H1 (cell line): ENCODE measurements at regions not wholly inside any gene's neighbourhood (a gene's known extent, or its start where the extent isn't known, plus 50 kb on each side); places are given as distances from the start of the nearest gene placed in this dataset.

ENCODE experiments used
- CTCF ChIA-PET: fragments of 300-600 bp; sonication (Branson Sonifier 250); formaldehyde crosslinking; loops from one replicate; lab custom pipeline; 2021; ENCODE audit not compliant: partially characterized antibody; lab: Charles Lee
- POLR2A ChIA-PET: fragments of 300-600 bp; sonication (Branson Sonifier 250); formaldehyde crosslinking; loops from one replicate; lab custom pipeline; 2021; ENCODE audit warnings: inconsistent platforms; ENCODE audit not compliant: partially characterized antibody; lab: Charles Lee
- DNase-seq, 2 experiments: peaks; one replicate each; pipeline versions ENCODE4 v3.0.0 to v3.0.0-alpha.2; 2010 to 2022; ENCODE audit warnings: low spot score in 2 of 2, low read depth in 1 of 2, mixed read lengths in 1 of 2
- FAIRE-seq: peaks from 2 replicates; lab custom pipeline; 2011; peaks lifted over from hg19 to GRCh38; lab: Jason Lieb, UNC
- H2AFZ ChIP-seq: 2 replicates; pipeline ENCODE4 v1.8.1; 2012; ENCODE audit warnings: low read length, inconsistent platforms
- H2AK5ac ChIP-seq: 2 replicates; pipeline ENCODE4 v1.6.1; 2013; ENCODE audit warnings: low read depth, low read length
- H2BK120ac ChIP-seq: replicated peaks from 2 replicates; pipeline ENCODE3; 2013; ENCODE audit warnings: low read depth, low read length, inconsistent platforms
- H2BK12ac ChIP-seq: 2 replicates; pipeline ENCODE4 v1.6.1; 2013; ENCODE audit warnings: low read depth, low read length
- H2BK15ac ChIP-seq: 2 replicates; pipeline ENCODE4 v1.6.1; 2013; ENCODE audit warnings: low read length
- H2BK20ac ChIP-seq: 2 replicates; pipeline ENCODE4 v1.6.1; 2013; ENCODE audit warnings: low read length
- H2BK5ac ChIP-seq: 2 replicates; pipeline ENCODE4 v1.6.1; 2013; ENCODE audit warnings: low read depth, low read length
- H3K14ac ChIP-seq: 2 replicates; pipeline ENCODE4 v1.6.1; 2013; ENCODE audit warnings: inconsistent platforms; ENCODE audit not compliant: insufficient read length
- H3K18ac ChIP-seq: 2 replicates; pipeline ENCODE4 v1.6.1; 2013; ENCODE audit warnings: low read length; ENCODE audit errors: extremely low read depth
- H3K23ac ChIP-seq: 2 replicates; pipeline ENCODE4 v1.6.1; 2013; ENCODE audit warnings: inconsistent platforms; ENCODE audit not compliant: insufficient read length
- H3K23me2 ChIP-seq: 2 replicates; pipeline ENCODE4 v1.6.1; 2013; ENCODE audit warnings: low read depth, low read length
- H3K27ac ChIP-seq: 2 replicates; pipeline ENCODE4 v1.6.1; 2011; ENCODE audit warnings: low read depth, low read length, inconsistent platforms
- H3K27me3 ChIP-seq, 4 experiments: replicated peaks in 1 of 4; 1 replicate in 1 of 4; 2 replicates in 3 of 4; pipeline versions ENCODE4 v1.6.1 to v1.8.1; 2011 to 2013; ENCODE audit warnings: low read length in 3 of 4, mild to moderate bottlenecking in 3 of 4, inconsistent platforms in 2 of 4, mixed read lengths in 2 of 4, moderate library complexity in 1 of 4; ENCODE audit not compliant: control insufficient read depth in 3 of 4, insufficient read depth in 3 of 4; ENCODE audit errors: extremely low read depth in 1 of 4
- H3K36me3 ChIP-seq, 4 experiments: 2 replicates each; pipeline versions ENCODE4 v1.6.1 to v1.8.1; 2011 to 2013; ENCODE audit warnings: mild to moderate bottlenecking in 4 of 4, low read length in 3 of 4, moderate library complexity in 2 of 4, control low read depth in 1 of 4, inconsistent platforms in 1 of 4; ENCODE audit not compliant: insufficient read depth in 4 of 4, control insufficient read depth in 2 of 4
- H3K4ac ChIP-seq: replicated peaks from 2 replicates; pipeline ENCODE3; 2013; ENCODE audit warnings: low read length, low read depth, mixed read lengths, inconsistent platforms; ENCODE audit not compliant: insufficient read length
- H3K4me1 ChIP-seq, 4 experiments: replicated peaks in 1 of 4; 1 replicate in 1 of 4; 2 replicates in 3 of 4; pipeline versions ENCODE4 v1.6.1 to v1.8.1; 2011 to 2013; ENCODE audit warnings: low read length in 3 of 4, inconsistent platforms in 2 of 4, mixed read lengths in 1 of 4; ENCODE audit not compliant: insufficient read depth in 4 of 4, control insufficient read depth in 3 of 4
- H3K4me2 ChIP-seq, 2 experiments: 2 replicates each; pipeline versions ENCODE4 v1.6.1 to v1.8.1; 2011 to 2013; ENCODE audit warnings: low read depth in 2 of 2, low read length in 2 of 2, control low read depth in 1 of 2, inconsistent platforms in 1 of 2, mild to moderate bottlenecking in 1 of 2; ENCODE audit not compliant: insufficient read depth in 1 of 2
- H3K4me3 ChIP-seq, 4 experiments: fragments of 200-600, 300-600 bp in 1 of 4; sonication (generic), shearing (Covaris generic), sonication (Bioruptor Twin) in 1 of 4; 2 replicates each; pipeline versions ENCODE4 v1.5.1 to v1.8.1; 2011 to 2016; ENCODE audit warnings: low read length in 4 of 4, low read depth in 3 of 4, control low read depth in 2 of 4, inconsistent platforms in 2 of 4, mild to moderate bottlenecking in 2 of 4, mixed read lengths in 1 of 4, moderate library complexity in 1 of 4; ENCODE audit not compliant: insufficient read depth in 2 of 4; ENCODE audit errors: extremely low read depth in 1 of 4
- H3K56ac ChIP-seq: replicated peaks from 2 replicates; pipeline ENCODE3; 2013; ENCODE audit warnings: low read depth, mild to moderate bottlenecking, mixed read lengths, low read length, inconsistent platforms; ENCODE audit not compliant: insufficient read length
- H3K79me1 ChIP-seq: 2 replicates; pipeline ENCODE4 v1.6.1; 2013; ENCODE audit warnings: low read depth, low read length, control low read depth
- H3K79me2 ChIP-seq, 2 experiments: 2 replicates each; pipeline versions ENCODE4 v1.6.1 to v1.8.1; 2012 to 2013; ENCODE audit warnings: low read length in 2 of 2, mild to moderate bottlenecking in 2 of 2, inconsistent platforms in 1 of 2; ENCODE audit not compliant: insufficient read depth in 2 of 2, control insufficient read depth in 1 of 2
- H3K9ac ChIP-seq, 4 experiments: replicated peaks in 1 of 4; 1 replicate in 1 of 4; 2 replicates in 3 of 4; pipeline versions ENCODE4 v1.6.1 to v1.8.1; 2011 to 2013; ENCODE audit warnings: low read depth in 3 of 4, low read length in 3 of 4, control low read depth in 2 of 4, mild to moderate bottlenecking in 2 of 4, moderate library complexity in 2 of 4, inconsistent platforms in 1 of 4; ENCODE audit errors: extremely low read depth in 1 of 4
- H3K9me3 ChIP-seq, 2 experiments: 2 replicates each; pipeline versions ENCODE4 v1.6.1 to v1.8.1; 2012 to 2013; ENCODE audit warnings: mild to moderate bottlenecking in 2 of 2, moderate library complexity in 2 of 2, control low read depth in 1 of 2, inconsistent platforms in 1 of 2, low read depth in 1 of 2, low read length in 1 of 2, mixed read lengths in 1 of 2; ENCODE audit not compliant: insufficient read depth in 2 of 2
- H4K20me1 ChIP-seq, 2 experiments: replicated peaks in 1 of 2; 2 replicates each; pipeline versions ENCODE3 to v1.8.1; 2011 to 2013; ENCODE audit warnings: inconsistent platforms in 2 of 2, low read length in 2 of 2, mild to moderate bottlenecking in 1 of 2; ENCODE audit not compliant: insufficient read depth in 2 of 2, control insufficient read depth in 1 of 2
- H4K5ac ChIP-seq: 2 replicates; pipeline ENCODE4 v1.6.1; 2013; ENCODE audit warnings: low read length, low read depth, mixed read lengths, inconsistent platforms; ENCODE audit not compliant: insufficient read length
- H4K8ac ChIP-seq: 2 replicates; pipeline ENCODE4 v1.8.0; 2013; ENCODE audit warnings: mild to moderate bottlenecking, moderate library complexity, low read length, inconsistent platforms; ENCODE audit not compliant: insufficient read depth; ENCODE audit errors: extremely low read depth
- H4K91ac ChIP-seq: replicated peaks from 2 replicates; pipeline ENCODE3; 2013; ENCODE audit warnings: low read length, mixed read lengths, inconsistent platforms; ENCODE audit not compliant: insufficient read length
- ASH2L ChIP-seq: fragments of 200-600, 300-600 bp; sonication (generic); IDR thresholded peaks from one replicate; pipeline ENCODE4 v1.7.1; 2017; ENCODE audit warnings: low read length
- CBX5 ChIP-seq: fragments of 300-800, 300-1000 bp; sonication (generic); IDR thresholded peaks from 2 replicates; pipeline ENCODE4 v1.7.1; 2016; ENCODE audit warnings: antibody characterized with exemption, low read length, low read depth
- CEBPB ChIP-seq: IDR thresholded peaks from 2 replicates; pipeline ENCODE4 v1.6.1; 2012; ENCODE audit warnings: low read depth, low read length
- GTF2F1 ChIP-seq: IDR thresholded peaks from 2 replicates; pipeline ENCODE4 v1.6.1; 2012; ENCODE audit warnings: low read depth, low read length, improper control_type of control experiment, borderline replicate concordance
- SIX5 ChIP-seq: IDR thresholded peaks from 2 replicates; pipeline ENCODE4 v1.6.1; 2011; ENCODE audit warnings: mild to moderate bottlenecking, low read depth, low read length
- SP1 ChIP-seq: IDR thresholded peaks from 2 replicates; pipeline ENCODE4 v1.6.1; 2011; ENCODE audit warnings: low read depth, low read length
- SP4 ChIP-seq: IDR thresholded peaks from 2 replicates; pipeline ENCODE4 v1.6.1; 2012; ENCODE audit warnings: low read length, inconsistent platforms
- YY1 ChIP-seq: IDR thresholded peaks from 2 replicates; pipeline ENCODE4 v1.6.1; 2011; ENCODE audit warnings: low read depth, mild to moderate bottlenecking, low read length
- WGBS, 2 experiments: shearing (Covaris generic) in 1 of 2; methylation state at CpG; one replicate each; pipeline versions ENCODE4 v1.1.6 to v1.1.7; 2013 to 2015; ENCODE audit warnings: low lambda C conversion rate in 2 of 2, mixed read lengths in 2 of 2, inconsistent platforms in 1 of 2, low coverage in 1 of 2, missing lambda C conversion rate in 1 of 2; ENCODE audit not compliant: insufficient replicate concordance in 2 of 2, insufficient coverage in 1 of 2, insufficient read length in 1 of 2; ENCODE audit errors: extremely low coverage in 1 of 2, missing lambda C conversion rate in 1 of 2; 5-methylcytosine and 5-hydroxymethylcytosine counted together
- TF ChIP-seq, protein P1 (sequence below): IDR thresholded peaks from 2 replicates; pipeline ENCODE4 v1.6.1; 2012; ENCODE audit warnings: low read length, inconsistent platforms

DNA sequence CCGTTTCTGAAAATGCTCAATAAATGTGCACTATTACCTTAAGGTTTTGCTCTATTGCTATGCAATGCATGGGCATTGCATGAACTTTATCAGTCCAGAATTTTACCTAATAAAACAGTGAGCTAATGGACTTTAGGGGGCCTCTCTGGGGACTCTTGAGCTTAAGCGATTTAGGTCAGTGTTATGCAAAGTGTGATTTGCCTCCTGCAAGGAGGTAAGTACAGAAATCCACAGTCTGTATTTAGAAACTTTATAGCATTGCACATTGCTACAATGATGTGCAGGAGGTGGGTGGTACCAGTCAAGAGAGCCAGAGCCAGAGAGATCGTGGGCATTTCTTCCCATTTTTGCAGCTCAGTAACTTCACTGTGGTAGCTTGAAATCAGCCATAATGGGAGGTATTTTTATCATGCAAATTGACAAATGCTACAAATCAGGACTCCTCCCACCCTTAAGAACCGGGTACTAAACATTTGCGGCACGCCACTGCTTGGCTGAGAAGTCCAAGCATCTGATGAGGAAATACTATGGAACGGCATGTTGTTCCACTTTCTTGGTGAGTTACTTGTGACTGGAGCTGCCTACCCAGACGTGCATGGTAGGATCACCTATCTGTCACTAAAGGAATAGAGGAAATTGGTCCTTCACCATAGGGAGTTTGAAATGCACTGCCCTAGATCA, 174.6 kb upstream of the PGRMC2 start:
- H3K23me2 ChIP-seq = no peaks in the 10 kb centered on the region
- no peaks in the 10 kb centered on the region for H3K79me2 ChIP-seq
- H3K9me3 ChIP-seq = no peaks in the 10 kb centered on the region
- TF ChIP-seq GTF2F1 (no peak), CBX5 (no peak), YY1 (no peak), ASH2L (no peak), CEBPB (no peak), SP1 (no peak), SP4 (no peak), SIX5 (no peak)
- TF ChIP-seq, protein P1, sequence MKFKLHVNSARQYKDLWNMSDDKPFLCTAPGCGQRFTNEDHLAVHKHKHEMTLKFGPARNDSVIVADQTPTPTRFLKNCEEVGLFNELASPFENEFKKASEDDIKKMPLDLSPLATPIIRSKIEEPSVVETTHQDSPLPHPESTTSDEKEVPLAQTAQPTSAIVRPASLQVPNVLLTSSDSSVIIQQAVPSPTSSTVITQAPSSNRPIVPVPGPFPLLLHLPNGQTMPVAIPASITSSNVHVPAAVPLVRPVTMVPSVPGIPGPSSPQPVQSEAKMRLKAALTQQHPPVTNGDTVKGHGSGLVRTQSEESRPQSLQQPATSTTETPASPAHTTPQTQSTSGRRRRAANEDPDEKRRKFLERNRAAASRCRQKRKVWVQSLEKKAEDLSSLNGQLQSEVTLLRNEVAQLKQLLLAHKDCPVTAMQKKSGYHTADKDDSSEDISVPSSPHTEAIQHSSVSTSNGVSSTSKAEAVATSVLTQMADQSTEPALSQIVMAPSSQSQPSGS = no peak
- no peak overlapping the region for H4K5ac ChIP-seq
- H3K79me1 ChIP-seq = no peaks in the 10 kb centered on the region
- 72% methylated on average over 8 of the region's 8 CpGs; no CpG with 5 or more reads in 1 of the 2 experiments for WGBS, 2 experiments
- H4K20me1 ChIP-seq = no peaks in the 10 kb centered on the region
- no peak overlapping the region for H3K56ac ChIP-seq
- DNase-seq = no peak
- H3K14ac ChIP-seq = no peak overlapping the region
- H3K4ac ChIP-seq = no peak overlapping the region
- H4K8ac ChIP-seq = no peak overlapping the region
- H3K27ac ChIP-seq = no peak overlapping the region
- no peak overlapping the region for H2BK20ac ChIP-seq
- no peak overlapping the region for H3K18ac ChIP-seq
- no peak overlapping the region for H2BK120ac ChIP-seq
- H3K27me3 ChIP-seq = no peaks in the 10 kb centered on the region; a peak in 1 of 7 replicates
- no peak overlapping the region for H3K23ac ChIP-seq
- H3K36me3 ChIP-seq = no peaks in the 10 kb centered on the region
- POLR2A ChIA-PET = no interaction called here
- CTCF ChIA-PET = interaction anchor here (0.9 to 3.3 kb wide), 7 partner anchors 7 to 112 kb away, joined by 3 to 21 read pairs (median 5); no protein-coding TSS in a partner anchor
- no peak overlapping the region for H2BK12ac ChIP-seq
- H3K4me3 ChIP-seq = no peak overlapping the region
- no peak for FAIRE-seq
- H2AK5ac ChIP-seq = no peak overlapping the region
- H2BK15ac ChIP-seq = no peak overlapping the region
- peak overlapping the region; percentile 10 to 50; a peak in 3 of 4 replicates for H3K4me2 ChIP-seq
- no peak overlapping the region for H3K9ac ChIP-seq
- H4K91ac ChIP-seq = no peak overlapping the region
- H3K4me1 ChIP-seq = peaks cover 0 to 6% (median 4%) of the 10 kb centered on the region in 4 experiments; a peak in 4 of 7 replicates
- no peak overlapping the region for H2BK5ac ChIP-seq
- no peak overlapping the region for H2AFZ ChIP-seq
